NCI-H748 (cell line): ENCODE measurements at regions not wholly inside any gene's neighbourhood (a gene's known extent, or its start where the extent isn't known, plus 50 kb on each side); places are given as distances from the start of the nearest gene placed in this dataset.
"Not testable (repeated sequence)": the region's sequence is repeated elsewhere in the genome, so short reads cannot be mapped to it uniquely, and the experiment has no call there.

Experiments
- DNase-seq: peaks from one replicate; lab custom pipeline; 2025; ENCODE audit not compliant: unreplicated experiment; lab: John Stamatoyannopoulos, UW

DNA sequence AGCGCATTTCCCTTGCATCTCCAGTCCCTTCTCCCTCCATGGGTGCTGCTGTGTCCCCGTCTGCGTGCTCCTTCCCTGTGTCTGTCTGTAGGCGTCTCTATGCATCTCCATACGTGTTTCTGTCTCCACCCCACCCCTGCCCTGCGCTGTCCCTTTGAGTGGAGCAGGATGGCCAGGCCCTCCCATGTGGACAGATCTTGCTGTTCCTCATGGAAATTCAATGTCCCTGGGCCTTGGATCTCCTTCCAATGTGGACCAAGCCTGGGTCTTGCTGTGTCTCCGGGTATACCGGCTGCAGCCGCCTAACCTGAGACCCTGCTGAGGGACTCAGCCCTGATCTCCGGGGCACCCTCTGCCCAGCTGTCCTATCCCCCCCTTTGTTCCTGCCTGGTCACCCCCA lies 172.7 kb downstream of the BMP7 start:
- DNase-seq, result no peak

DNA sequence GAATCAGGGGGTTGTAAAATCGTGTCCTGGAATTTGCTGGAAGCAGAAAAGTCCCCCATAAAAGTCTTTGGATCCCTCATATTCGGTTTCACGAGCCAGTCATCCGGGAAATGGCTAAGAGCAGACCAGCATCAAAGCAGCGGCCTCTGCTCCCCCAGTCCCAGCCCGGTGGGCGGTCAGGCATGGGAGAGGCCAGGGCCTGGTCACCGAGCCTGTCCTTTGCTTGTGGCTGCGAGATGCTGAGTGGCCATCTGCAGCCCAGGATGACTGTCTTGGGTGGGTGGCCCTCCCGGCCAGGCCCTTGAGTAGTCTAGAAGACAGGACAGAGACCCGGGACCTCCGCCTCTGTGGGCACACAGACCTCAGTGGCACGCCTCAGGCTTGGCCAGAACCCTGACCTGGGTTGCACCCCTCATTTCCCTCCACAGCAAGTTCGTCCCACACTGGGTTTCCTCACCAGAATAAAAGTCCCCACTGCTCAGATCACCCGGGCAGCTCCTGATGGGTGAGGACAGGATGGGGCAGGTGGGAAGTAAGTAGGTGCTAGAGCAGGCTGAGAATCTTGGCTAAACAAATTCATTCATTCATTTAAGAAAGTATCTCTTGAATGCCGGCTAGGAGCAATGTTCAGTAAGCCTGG lies 172.1 kb downstream of the BMP7 start:
- no peak for DNase-seq

DNA sequence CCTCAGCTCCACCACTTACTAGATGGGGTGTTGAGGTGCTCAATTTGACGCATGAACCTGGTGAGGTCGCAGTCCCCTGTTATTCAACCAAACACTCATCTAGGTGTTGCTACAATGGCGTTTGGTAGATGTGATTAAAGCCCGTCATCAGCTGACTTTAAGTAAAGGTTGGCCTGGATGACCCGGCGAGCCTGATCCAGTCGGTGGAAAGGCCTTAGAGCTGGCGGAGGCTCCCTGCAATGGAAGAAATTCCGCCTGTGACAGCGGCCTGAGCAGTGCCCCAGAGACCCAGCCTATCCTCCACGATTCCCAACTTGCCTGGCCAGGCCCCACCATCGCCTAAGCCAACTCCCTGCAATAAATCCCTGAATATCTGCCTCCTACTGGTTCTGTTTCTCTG lies 171.4 kb downstream of the BMP7 start:
- no peak for DNase-seq

DNA sequence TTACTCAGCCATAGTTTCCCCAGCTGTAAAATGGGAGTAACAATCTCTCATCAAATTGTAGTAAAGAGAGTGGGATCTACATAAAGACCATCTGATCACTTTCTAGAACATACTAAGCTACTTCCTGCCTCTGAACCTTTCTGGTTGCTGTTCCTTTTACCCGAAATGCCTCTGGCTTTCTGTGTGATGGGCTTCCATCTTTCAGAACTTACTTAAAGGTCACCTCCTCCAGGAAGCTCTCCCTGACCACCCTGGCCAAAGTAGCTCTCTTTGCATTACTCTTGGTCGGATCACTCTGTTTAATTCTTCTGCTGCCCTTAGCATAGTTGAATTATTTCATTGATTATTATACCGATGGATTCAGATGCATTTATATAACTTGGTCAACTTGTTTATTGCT lies 171.0 kb downstream of the BMP7 start:
- no peak for DNase-seq

DNA sequence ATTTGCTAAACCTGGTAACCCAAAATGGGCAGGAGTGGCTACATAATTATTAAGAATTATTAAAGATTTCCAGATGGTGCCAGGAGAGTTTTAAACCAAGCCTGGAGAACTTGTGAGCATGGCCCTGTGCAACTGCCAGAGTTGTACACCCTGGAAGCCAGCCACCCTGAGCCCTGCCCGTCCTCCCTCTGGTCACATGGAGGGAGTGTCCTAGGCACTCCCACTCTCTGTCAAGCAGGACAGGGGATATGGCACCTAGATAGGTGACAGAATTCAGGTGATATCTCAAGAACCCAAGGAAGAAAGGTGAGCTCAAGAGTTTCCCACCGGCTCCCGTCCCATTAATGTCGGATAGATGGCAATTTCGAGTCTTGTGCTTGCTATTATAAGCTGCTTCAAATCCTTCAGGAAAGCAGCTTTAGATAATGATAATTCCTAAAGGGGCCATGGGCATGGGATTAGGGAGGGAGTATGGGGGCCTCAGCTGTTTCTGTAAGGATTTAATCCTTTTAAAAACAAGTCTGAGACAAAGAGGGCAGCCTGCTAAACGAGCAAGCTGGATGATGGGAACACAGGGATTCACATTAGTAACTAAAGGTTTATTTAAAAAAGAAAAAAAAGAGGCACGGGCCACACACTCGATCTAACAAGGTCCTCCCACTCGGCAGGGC lies 169.1 kb downstream of the BMP7 start:
- no peak for DNase-seq

DNA sequence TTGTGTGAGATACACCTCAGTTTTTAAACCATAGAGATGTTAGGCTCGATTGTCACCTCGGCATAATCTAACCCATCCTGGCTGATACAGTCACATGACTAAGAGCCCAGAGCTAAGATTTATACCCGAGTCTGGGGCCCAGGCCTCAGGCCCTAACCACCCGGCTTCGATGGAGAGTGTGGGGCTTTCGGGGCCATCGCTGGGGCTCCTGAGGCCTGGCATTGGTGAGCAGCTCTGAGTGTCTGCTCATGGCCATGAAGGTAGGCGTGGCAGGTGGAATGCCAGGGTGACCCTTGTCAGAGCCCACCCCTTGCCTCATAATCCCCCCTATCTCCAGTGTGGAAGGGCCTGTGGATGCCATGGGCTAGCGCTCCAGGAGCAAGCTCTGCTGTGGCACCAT lies 164.3 kb downstream of the BMP7 start:
- no peak for DNase-seq

DNA sequence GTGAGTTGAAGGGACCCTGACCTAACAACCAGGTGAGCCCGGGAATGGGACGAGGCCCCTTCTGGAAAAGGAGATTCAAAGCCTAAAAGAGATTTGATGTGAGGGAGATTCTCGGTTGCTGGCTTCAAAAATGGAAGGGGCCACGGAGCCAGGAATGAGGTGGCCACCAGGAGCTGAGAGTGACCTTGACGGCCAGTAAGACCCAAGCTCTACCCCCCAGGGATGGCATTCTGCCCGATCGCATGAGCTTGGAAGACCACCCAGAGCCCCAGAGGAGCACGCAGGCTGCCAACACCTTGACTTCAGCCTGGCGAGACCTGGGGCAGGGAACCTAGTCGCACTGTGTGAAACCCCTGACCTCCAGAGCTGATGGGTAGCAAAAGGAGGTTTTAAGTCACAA lies 163.9 kb downstream of the BMP7 start:
- DNase-seq, result no peak

DNA sequence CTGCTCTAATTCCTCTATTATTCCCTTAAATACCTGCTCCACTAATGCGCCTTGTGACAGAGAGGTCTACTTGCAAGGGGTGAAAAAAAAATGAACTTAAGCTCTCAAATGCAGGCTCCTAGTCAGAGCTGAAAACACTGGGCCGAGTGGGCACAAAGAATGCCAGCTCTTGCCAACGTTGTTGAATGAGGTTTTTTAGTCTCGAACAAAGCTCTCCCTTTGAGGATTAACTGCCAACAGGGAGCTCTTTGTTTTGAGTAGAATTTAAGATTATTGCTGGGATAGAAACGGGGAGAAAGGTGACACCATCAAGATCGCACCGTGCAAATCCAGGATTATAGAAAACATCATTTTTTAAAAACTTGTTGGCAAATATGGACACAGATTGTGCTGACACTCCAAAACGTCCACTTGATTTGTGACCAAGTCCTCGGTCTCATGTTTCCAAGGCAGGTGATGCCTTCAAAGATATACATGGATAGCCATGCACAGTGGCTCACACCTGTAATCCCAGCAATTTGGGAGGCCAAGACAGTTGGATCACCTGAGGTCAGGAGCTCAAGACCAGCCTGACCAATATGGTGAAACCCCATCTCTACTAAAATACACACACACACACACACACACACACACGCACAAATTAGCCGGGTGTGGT lies 163.2 kb downstream of the BMP7 start:
- no peak for DNase-seq

DNA sequence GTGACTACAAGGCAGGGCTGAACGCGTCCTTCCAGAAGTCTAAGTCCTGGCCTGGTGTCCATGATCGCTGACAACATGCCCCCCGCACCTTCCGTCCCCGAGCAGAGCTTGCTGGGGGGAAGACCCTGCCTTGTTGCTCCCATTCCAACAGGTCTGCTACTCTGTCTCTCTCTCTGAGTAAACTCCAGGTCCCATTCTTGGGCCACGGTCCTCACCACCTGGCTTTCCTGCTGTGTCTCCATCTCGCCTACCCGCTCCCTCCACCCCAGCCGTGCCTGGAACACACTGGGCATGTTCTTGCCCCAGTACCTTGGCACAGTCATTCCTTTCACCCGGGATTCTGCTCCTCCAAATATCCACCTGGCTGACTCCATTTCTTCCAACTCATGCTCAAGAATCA lies 162.3 kb downstream of the BMP7 start:
- DNase-seq, result no peak

DNA sequence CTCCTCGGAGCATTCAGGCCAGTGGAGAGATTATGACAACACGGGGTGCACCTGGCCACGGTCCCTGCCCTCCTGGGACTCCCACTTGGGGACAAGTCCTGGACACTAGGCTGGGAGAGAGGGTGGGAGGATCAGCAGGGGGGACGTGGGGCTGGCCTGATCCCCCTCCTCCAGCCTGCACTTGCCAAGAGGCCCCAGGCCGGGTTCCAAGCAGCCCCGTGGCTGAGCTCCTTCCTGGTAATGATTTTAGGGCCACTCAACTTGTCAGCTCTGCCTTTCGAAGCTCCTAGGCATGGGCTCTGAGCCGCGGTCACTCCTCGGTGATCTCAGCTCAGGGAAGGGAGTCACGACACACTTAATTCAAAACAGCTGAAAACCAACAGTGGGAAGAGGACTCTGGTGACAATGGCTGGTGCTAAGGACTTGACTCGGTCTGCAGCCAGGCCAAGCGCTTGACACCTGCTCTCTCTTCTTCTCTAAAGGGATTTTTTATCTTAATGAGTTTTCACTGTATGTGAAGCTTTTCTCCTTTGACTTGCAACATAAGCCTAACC lies 161.7 kb downstream of the BMP7 start:
- no peak for DNase-seq

DNA sequence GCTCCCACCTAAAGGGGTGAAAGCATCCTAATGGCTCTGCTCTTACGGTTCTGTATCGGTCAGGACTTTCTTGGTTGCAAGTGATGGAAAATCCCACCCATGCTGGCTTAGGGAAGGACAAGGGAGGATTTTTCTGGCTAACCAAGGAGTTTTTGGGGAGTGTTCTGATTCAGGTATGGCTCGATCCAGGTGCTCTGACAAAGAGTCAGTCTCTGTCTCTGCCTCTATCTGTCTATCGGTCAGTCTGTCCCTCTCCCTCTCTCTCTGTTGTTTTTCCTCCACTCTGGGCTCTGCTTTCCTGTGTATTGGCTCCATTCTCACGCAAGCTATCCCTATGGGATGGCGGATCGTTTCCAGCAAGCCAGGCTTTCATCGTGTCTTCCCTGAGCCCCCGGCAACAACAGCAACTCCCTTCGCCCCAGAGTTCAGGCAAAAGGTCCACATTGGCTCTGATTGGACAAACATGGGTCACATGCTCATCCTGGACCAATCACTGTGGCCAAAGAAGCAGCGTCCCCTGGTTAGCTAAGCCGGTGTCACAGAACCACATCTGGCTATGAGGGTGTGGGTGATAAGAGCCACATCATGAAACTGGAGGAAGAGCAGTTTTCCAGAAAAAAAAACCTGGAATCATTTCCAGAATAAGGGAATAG lies 160.3 kb downstream of the BMP7 start:
- no peak for DNase-seq

DNA sequence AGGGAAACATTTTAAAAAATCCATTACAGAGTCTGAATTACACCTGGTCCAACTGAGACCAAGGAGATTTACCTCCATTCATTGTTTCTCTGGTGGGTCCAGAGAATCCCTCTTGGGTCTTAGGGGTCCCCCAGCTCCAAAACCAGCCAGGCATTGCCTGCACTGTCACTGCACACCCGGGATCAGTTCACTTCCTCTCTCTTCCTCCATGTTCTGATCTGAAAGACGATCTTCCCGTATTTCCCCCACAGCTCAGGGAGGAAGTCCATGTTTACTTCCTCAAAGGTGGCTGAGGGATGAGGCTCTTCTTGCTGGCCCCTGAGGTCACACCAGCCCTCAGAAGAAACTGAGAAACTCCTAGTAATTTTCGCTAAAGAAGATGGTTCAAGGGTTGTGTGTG lies 159.7 kb downstream of the BMP7 start:
- DNase-seq, result no peak

DNA sequence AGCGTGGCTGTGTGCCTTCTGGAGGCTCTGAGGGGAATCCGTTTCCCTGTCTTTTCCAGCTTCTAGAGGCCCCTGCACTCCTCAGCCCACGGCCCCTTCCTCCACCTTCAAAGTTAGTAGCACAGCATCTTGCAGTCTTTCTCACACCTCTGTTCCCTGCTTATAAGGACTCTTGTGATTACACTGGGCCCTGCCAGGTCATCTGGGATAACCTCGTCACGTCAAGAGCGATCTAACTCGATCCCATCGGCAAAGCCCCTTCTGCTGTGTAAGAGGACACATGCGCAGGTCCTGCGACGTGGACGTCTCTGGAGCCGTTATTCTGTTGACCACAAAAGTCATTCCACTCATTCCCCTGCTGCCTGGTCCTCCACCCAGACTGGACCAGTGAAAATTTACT lies 159.2 kb downstream of the BMP7 start:
- DNase-seq, result no peak

DNA sequence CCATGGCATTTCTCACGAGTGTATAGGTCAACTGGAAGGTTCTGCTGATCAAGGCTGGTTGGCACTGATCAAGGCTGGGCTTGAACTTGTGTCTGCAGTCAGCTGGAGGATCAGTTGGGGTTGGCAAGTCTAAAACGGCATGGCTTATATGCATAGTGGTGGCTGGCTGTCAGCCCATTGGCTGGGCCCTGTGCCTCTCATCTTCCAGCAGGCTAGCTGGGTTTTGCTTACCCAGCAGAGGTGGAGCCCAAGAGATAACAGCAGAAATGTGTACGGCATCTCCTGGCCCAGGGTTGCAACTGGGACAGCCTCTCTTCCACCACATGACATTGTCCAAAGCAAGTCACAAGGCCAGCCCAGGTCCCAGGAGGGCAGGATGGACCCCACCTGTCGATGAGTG lies 158.2 kb downstream of the BMP7 start:
- DNase-seq, result no peak

DNA sequence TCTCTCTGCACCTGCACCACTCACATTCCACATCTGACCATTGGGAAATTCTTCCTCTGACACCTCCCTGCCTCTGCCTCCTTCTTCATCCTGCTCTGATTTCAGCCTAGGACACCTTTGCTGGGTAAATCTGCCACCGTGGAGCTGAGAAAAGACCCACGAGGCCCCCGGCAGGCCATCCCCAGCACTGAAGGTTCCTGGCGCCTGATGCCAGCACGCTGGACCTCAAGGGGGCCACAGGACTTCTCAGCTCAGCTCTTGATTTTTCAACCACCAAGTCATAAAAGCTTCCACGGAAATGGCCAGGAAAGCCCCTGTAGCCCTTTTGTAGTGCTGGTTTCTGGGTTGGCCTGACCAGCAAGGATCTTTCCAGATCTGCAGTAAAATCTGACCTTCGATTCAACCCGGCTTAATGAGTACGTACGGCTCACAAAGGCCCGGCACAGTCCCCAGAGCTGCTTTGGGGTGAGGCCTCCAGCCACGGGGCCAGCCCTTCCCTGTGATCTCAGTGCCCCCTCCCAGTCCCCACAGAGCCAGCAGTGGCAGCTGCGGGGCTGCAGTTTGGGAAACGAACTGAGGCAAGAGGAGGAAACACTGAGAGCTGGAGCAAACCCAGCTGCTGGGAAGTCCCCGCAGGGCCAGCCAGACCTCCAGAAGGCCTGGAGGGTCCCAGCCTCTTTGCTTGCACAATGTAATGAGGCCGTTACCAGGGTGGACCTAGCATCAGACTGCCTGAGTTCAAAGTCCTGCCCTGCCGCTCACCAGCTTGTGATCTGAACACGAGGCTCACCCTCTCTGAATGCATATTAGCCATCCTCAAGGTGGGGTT lies 157.5 kb downstream of the BMP7 start:
- DNase-seq, result no peak

DNA sequence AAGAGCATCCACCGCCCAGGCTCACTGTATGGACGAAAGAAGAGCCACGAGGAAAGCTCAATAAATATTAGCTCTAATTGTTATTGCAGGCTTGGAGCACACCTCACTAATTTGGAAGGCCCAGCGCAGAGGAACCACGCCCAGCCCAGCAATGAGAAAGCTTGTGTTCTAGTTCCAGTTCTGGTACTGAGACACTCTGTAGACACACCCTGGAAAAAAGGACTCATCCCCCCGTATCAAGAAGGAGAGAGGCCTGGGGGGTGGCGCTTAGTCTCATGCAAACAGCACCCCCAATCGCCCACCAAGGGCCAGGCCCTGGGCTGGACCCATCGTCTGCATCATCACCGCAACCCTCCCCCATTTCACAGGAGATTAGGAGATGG lies 156.9 kb downstream of the BMP7 start:
- DNase-seq, result no peak

DNA sequence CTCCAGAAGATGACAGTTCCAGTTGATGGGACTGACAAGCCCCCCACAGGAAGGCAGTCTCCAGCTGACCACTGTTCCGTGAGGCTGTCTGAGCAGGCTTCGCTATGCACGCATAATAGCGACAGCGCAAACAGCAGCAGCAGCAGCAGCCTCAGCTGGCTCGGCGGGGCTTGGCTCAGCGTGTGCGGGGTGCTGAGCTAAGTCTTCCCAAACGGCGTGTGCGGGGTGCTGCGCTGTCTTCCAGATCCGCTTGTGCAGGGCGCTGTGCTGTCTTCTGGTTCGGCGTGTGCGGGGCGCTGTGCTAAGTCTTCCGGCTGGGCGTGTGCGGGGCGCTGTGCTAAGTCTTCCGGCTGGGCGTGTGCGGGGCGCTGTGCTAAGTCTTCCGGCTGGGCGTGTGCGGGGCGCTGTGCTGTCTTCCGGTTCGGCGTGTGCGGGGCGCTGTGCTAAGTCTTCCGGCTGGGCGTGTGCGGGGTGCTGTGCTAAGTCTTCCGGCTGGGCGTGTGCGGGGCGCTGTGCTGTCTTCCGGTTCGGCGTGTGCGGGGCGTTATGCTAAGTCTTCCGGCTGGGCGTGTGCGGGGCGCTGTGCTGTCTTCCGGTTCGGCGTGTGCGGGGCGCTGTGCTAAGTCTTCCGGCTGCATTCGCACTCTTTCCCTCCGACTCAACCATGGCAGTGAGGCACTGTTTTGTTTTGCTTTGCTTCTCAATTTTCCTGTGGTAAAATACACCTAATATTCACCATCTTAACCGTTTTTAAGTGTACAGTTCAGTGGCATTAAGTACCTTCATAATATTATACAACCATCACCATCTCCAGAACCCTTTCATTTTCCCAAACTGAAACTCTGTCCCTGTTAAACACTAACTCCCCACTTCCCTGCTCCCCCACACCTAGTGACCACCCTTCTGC lies 156.1 kb downstream of the BMP7 start:
- not testable (repeated sequence) for DNase-seq

DNA sequence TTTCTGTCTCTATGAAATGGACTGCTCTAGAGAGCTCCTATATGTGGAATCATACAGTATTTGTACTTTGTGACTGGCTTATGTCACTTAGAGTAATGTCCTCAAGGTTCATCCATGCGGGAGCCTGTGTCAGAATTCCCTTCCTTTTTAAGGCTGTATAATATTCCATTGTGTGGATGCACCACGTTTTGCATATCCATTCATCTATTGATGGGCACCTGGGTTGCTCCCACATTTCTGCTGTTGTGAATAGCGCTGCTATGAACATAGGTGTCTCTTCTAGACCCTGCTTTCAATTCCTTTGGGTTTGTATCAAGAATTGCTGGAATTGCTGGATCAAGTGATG lies 155.4 kb downstream of the BMP7 start:
- no peak for DNase-seq

DNA sequence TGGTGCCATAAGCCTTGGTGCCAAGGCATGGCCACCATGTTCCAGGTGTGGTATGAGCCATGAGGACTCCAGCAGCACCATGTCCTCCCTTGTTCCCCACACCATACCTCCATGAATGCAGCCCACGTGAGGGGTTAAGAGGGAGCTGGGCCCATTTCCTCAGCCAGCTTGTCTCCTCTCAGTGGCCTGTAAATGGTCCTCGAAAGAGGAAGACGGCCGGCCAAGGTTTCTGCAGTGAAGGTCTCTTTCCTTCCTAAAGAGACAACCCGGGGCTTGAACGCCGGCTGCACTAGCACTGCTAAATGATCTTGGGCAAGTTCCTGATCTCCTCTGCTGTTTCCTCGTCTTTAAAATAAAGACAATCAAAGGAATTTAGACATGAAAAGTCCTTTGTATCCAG lies 154.0 kb downstream of the BMP7 start:
- DNase-seq, result no peak
